NOMO-1 (cell line): ENCODE measurements at regions not wholly inside any gene's neighbourhood (a gene's known extent, or its start where the extent isn't known, plus 50 kb on each side); places are given as distances from the start of the nearest gene placed in this dataset.
"Not testable (repeated sequence)": the region's sequence is repeated elsewhere in the genome, so short reads cannot be mapped to it uniquely, and the experiment has no call there.

Experiments
- DNase-seq, 2 experiments: peaks; one replicate each; lab custom pipeline; 2025; ENCODE audit not compliant: unreplicated experiment in 2 of 2; lab: John Stamatoyannopoulos, UW

GRCh38 chr11:15825976-15826650, 530.2 kb downstream of the SOX6 start:
- no peak for DNase-seq

GRCh38 chr11:15826826-15827225, 529.5 kb downstream of the SOX6 start:
- DNase-seq, result no peak

GRCh38 chr11:15828215-15828853, 528.0 kb downstream of the SOX6 start:
- no peak for DNase-seq

GRCh38 chr11:15829312-15829711, 527.0 kb downstream of the SOX6 start:
- DNase-seq, result peak in 1 of 2 experiments; percentile 15

GRCh38 chr11:15830741-15831428, 525.5 kb downstream of the SOX6 start:
- DNase-seq, result no peak

GRCh38 chr11:15835788-15836411, 520.4 kb downstream of the SOX6 start:
- no peak for DNase-seq

- DNase-seq, result no peak
Measured at GRCh38 chr11:15836795-15837194, 519.6 kb downstream of the SOX6 start.

GRCh38 chr11:15837901-15838489, 518.4 kb downstream of the SOX6 start:
- peak in 1 of 2 experiments; percentile 3 for DNase-seq

- no peak for DNase-seq
Measured at GRCh38 chr11:15839061-15839460, 517.3 kb downstream of the SOX6 start.

GRCh38 chr11:15840966-15841365, 515.4 kb downstream of the SOX6 start:
- no peak for DNase-seq

GRCh38 chr11:15841931-15842740, 514.2 kb downstream of the SOX6 start:
- no peak for DNase-seq

- DNase-seq, result no peak
Measured at GRCh38 chr11:15843309-15843872, 513.0 kb downstream of the SOX6 start.

GRCh38 chr11:15845261-15845660, 511.1 kb downstream of the SOX6 start:
- DNase-seq, result no peak

- no peak for DNase-seq
Measured at GRCh38 chr11:15848631-15849168, 507.6 kb downstream of the SOX6 start.

GRCh38 chr11:15849257-15849656, 507.1 kb downstream of the SOX6 start:
- no peak for DNase-seq

- not testable (repeated sequence) for DNase-seq
Measured at GRCh38 chr11:15850335-15850734, 506.0 kb downstream of the SOX6 start.

- DNase-seq, result no peak
Measured at GRCh38 chr11:15851051-15851498, 505.3 kb downstream of the SOX6 start.

- DNase-seq, result no peak
Measured at GRCh38 chr11:15852179-15852578, 504.2 kb downstream of the SOX6 start.

GRCh38 chr11:15854245-15854644, 502.1 kb downstream of the SOX6 start:
- no peak for DNase-seq

- no peak for DNase-seq
Measured at GRCh38 chr11:15858881-15859280, 497.5 kb downstream of the SOX6 start.
